PC-3 (cell line): ENCODE measurements at regions not wholly inside any gene's neighbourhood (a gene's known extent, or its start where the extent isn't known, plus 50 kb on each side); places are given as distances from the start of the nearest gene placed in this dataset.

Experiments
- ATAC-seq: fragments of 200-7000 bp; cut with Tn5 transposase; 2 replicates; pipeline ENCODE4 v1.9.1; 2020; ENCODE audit warnings: mild to moderate bottlenecking, moderate library complexity
- BruUV-seq: library from RNA; stranded (reverse); fragments of 400-500 nt; replicated peaks from 2 replicates; lab custom pipeline; 2021; lab: Mats Ljungman, UMichigan
- CTCF ChIA-PET: fragments of 300-600 bp; sonication (Branson Sonifier 250); formaldehyde crosslinking; loops from one replicate; lab custom pipeline; 2022; ENCODE audit warnings: antibody characterized with exemption; lab: Charles Lee
- POLR2A ChIA-PET: fragments of 300-600 bp; sonication (Branson Sonifier 250); formaldehyde crosslinking; loops from one replicate; lab custom pipeline; 2022; ENCODE audit warnings: antibody characterized with exemption; ENCODE audit not compliant: unreplicated experiment; lab: Charles Lee
- DNase-seq: peaks from one replicate; pipeline ENCODE4 v3.0.0-alpha.2; 2015
- H2AFZ ChIP-seq: fragments of 300-600 bp; sonication (generic); 2 replicates; pipeline ENCODE4 v1.6.0; 2016; ENCODE audit warnings: antibody characterized with exemption, low read length
- H3F3A ChIP-seq: fragments of 300-600 bp; sonication (generic); one replicate; pipeline ENCODE4 v1.6.0; 2017; ENCODE audit warnings: antibody characterized with exemption, low read length, control low read depth, mild to moderate bottlenecking; ENCODE audit not compliant: unreplicated experiment
- H3K27ac ChIP-seq: fragments of 300-600 bp; sonication (generic); 2 replicates; pipeline ENCODE4 v1.5.1; 2016; ENCODE audit warnings: mild to moderate bottlenecking, low read length
- H3K27me3 ChIP-seq: fragments of 300-600 bp; sonication (generic); 2 replicates; pipeline ENCODE4 v1.6.1; 2016; ENCODE audit warnings: low read length, mixed read lengths
- H3K36me3 ChIP-seq: fragments of 300-600 bp; sonication (generic); 2 replicates; pipeline ENCODE4 v1.6.1; 2016; ENCODE audit warnings: low read depth, mixed run types, low read length, mixed read lengths
- H3K4me1 ChIP-seq: fragments of 300-600 bp; sonication (generic); 2 replicates; pipeline ENCODE4 v1.5.1; 2016; ENCODE audit warnings: low read length; ENCODE audit not compliant: insufficient read depth
- H3K4me2 ChIP-seq: fragments of 300-600 bp; sonication (generic); 2 replicates; pipeline ENCODE4 v1.6.0; 2016; ENCODE audit warnings: low read length
- H3K4me3 ChIP-seq: fragments of 300-600 bp; sonication (generic); 2 replicates; pipeline ENCODE4 v1.5.1; 2016; ENCODE audit warnings: mild to moderate bottlenecking, low read length, mixed read lengths
- H3K79me2 ChIP-seq: fragments of 300-600 bp; sonication (generic); 2 replicates; pipeline ENCODE4 v1.6.1; 2017; ENCODE audit warnings: low read length, mixed read lengths
- H3K9ac ChIP-seq: fragments of 300-600 bp; sonication (generic); 2 replicates; pipeline ENCODE4 v1.6.0; 2016; ENCODE audit warnings: mild to moderate bottlenecking, low read length
- H3K9me2 ChIP-seq: fragments of 300-600 bp; sonication (generic); replicated peaks from 2 replicates; pipeline ENCODE4 v1.6.1; 2016; ENCODE audit warnings: mixed run types, low read length, mixed read lengths
- H3K9me3 ChIP-seq: fragments of 300-600 bp; sonication (generic); 2 replicates; pipeline ENCODE4 v1.6.1; 2016; ENCODE audit warnings: low read length, mixed read lengths
- H4K20me1 ChIP-seq: fragments of 300-600 bp; sonication (generic); 2 replicates; pipeline ENCODE4 v1.6.1; 2016; ENCODE audit warnings: low read length, mixed read lengths
- EZH2 ChIP-seq: fragments of 300-600 bp; sonication (generic); IDR thresholded peaks from one replicate; pipeline ENCODE4 v1.6.1; 2017; ENCODE audit warnings: antibody characterized with exemption, mild to moderate bottlenecking, low read length; ENCODE audit not compliant: unreplicated experiment
- EZH2phosphoT487 ChIP-seq: fragments of 300-600 bp; sonication (generic); IDR thresholded peaks from 2 replicates; pipeline ENCODE4 v1.6.1; 2018; ENCODE audit warnings: mild to moderate bottlenecking, antibody characterized with exemption, low read length, borderline replicate concordance
- intact Hi-C: fragments of 100-400 bp; cut with micrococcal nuclease; formaldehyde crosslinking; loops from 2 replicates; pipeline ENCODE4 v1.9.0; 2023
- TF ChIP-seq, protein P1 (sequence below): fragments of 300-600 bp; sonication (generic); conservative IDR thresholded peaks from 2 replicates; pipeline ENCODE4 v1.5.1; 2017; ENCODE audit warnings: antibody characterized with exemption, low read depth, mild to moderate bottlenecking, low read length

DNA sequence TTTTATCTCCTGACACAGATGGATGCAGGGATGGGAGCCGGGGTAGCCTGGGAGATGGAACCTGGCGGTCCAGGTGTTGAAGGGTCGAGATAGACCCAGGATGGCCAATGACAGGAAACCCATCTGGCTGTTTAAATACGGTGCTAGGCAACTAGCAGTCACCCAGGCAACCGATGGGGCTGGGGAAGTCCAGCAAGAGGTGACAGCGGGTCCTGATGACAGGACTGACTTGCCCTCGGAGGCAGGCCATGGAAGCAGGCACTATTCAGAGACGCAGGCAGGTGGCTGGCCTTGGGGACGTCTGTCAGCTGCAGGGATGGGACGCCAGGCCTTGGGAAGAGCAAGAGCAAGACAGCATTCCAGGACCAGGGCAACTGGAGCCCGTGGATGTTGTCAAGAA, 135.4 kb upstream of the RALGAPA2 start:
- intact Hi-C loops = no loop called here
- Histone ChIP-seq H3K9me3 (no peaks in the 10 kb centered on the region), H2AFZ (no peak overlapping the region), H4K20me1 (no peaks in the 10 kb centered on the region), H3K9me2 (no peaks in the 10 kb centered on the region), H3K36me3 (no peaks in the 10 kb centered on the region), H3K9ac (no peak overlapping the region), H3K27me3 (peaks cover 54% of the 10 kb centered on the region), H3F3A (no peaks in the 10 kb centered on the region), H3K4me3 (no peak overlapping the region), H3K4me2 (no peak overlapping the region), H3K79me2 (no peaks in the 10 kb centered on the region), H3K27ac (no peak overlapping the region), H3K4me1 (0 out of 2 replicates have a peak, but pooled peaks cover 8% of the 10 kb centered on the region)
- BruUV-seq = no TSS peak
- DNase-seq = no peak
- POLR2A ChIA-PET = no interaction called here
- CTCF ChIA-PET = no interaction called here
- TF ChIP-seq EZH2phosphoT487 (no peak), EZH2 (no peak)
- TF ChIP-seq, protein P1, sequence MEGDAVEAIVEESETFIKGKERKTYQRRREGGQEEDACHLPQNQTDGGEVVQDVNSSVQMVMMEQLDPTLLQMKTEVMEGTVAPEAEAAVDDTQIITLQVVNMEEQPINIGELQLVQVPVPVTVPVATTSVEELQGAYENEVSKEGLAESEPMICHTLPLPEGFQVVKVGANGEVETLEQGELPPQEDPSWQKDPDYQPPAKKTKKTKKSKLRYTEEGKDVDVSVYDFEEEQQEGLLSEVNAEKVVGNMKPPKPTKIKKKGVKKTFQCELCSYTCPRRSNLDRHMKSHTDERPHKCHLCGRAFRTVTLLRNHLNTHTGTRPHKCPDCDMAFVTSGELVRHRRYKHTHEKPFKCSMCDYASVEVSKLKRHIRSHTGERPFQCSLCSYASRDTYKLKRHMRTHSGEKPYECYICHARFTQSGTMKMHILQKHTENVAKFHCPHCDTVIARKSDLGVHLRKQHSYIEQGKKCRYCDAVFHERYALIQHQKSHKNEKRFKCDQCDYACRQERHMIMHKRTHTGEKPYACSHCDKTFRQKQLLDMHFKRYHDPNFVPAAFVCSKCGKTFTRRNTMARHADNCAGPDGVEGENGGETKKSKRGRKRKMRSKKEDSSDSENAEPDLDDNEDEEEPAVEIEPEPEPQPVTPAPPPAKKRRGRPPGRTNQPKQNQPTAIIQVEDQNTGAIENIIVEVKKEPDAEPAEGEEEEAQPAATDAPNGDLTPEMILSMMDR = no peak
- ATAC-seq = no peak

DNA sequence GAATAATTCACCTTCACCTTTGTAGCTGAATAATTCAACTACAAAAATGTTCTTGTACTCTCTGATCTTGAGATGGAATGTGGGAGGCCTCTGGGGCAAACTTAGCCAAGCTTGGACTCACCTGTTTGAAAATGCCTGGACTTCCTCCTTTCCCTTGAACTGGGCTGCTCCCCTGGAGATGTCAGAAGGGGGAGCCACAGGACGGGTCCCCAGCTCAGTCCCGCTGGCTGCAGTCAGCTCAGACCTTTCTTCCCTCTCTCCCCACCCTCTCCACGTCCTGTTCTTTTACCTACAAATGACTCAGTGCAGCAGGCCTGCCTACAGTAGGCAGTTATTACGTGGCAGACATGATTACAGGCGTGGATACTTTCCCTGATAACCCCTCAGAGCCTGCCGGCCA, 131.5 kb upstream of the RALGAPA2 start:
- Histone ChIP-seq H3K9ac (no peak overlapping the region), H4K20me1 (no peaks in the 10 kb centered on the region), H3K4me1 (0 out of 2 replicates have a peak, but pooled peaks cover 8% of the 10 kb centered on the region), H2AFZ (peak overlapping the region; percentile 11; the same call in 1 of the 2 replicates), H3F3A (no peaks in the 10 kb centered on the region), H3K27me3 (peaks cover 37% of the 10 kb centered on the region), H3K36me3 (no peaks in the 10 kb centered on the region), H3K9me2 (no peaks in the 10 kb centered on the region), H3K9me3 (no peaks in the 10 kb centered on the region), H3K4me3 (no peak overlapping the region), H3K79me2 (no peaks in the 10 kb centered on the region), H3K27ac (no peak overlapping the region), H3K4me2 (no peak overlapping the region)
- TF ChIP-seq, protein P1 = 0 out of 2 replicates have a peak, but pooled peaks have one; percentile 25
- no peak for TF ChIP-seq EZH2phosphoT487
- no peak for TF ChIP-seq EZH2
- ChIA-PET POLR2A (no interaction called here), CTCF (no interaction called here)
- intact Hi-C loops = no loop called here
- BruUV-seq = no TSS peak
- DNase-seq (peak; percentile 42), ATAC-seq (peak; percentile 53; the same call in 1 of the 2 replicates)

DNA sequence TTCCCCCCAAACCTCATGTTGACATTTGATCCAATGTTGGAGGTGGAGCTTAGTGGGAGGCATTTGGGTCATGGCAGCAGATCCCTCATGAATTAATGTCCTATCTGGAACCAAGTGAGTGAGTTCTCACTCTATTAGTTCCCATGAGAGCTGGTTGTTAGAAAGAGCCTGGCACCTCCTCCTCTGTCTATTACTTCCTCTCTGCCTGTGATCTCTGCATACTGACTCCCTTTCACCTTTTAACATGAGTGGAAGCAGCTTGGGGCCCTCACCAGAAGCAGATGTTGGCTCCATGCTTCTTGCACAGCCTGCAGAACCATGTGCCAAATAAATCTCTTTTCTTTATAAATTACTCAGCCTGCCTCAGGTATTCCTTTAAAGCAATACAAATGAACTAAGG, 127.3 kb upstream of the RALGAPA2 start:
- ChIA-PET POLR2A (no interaction called here), CTCF (no interaction called here)
- H3K4me2 ChIP-seq = no peak overlapping the region
- H2AFZ ChIP-seq = no peak overlapping the region
- intact Hi-C loops = loop anchor here (10.0 kb wide), 1 partner anchor 1475 kb away; no protein-coding TSS in a partner anchor
- no peaks in the 10 kb centered on the region for H3K9me3 ChIP-seq
- no peaks in the 10 kb centered on the region; the same call in 1 of the 2 replicates for H3K36me3 ChIP-seq
- H3K9ac ChIP-seq = no peak overlapping the region
- peaks cover 24% of the 10 kb centered on the region for H3K27me3 ChIP-seq
- H3F3A ChIP-seq = no peaks in the 10 kb centered on the region
- no peaks in the 10 kb centered on the region for H3K9me2 ChIP-seq
- DNase-seq (no peak), ATAC-seq (no peak)
- no peak for TF ChIP-seq EZH2phosphoT487
- no peak for TF ChIP-seq EZH2
- TF ChIP-seq, protein P1 = no peak
- no peaks in the 10 kb centered on the region for H3K79me2 ChIP-seq
- 0 out of 2 replicates have a peak, but pooled peaks cover 8% of the 10 kb centered on the region for H3K4me1 ChIP-seq
- H3K27ac ChIP-seq = no peak overlapping the region
- H3K4me3 ChIP-seq = no peak overlapping the region
- BruUV-seq = no TSS peak
- no peaks in the 10 kb centered on the region for H4K20me1 ChIP-seq
